WI38 (cell line): ENCODE measurements at regions not wholly inside any gene's neighbourhood (a gene's known extent, or its start where the extent isn't known, plus 50 kb on each side); places are given as distances from the start of the nearest gene placed in this dataset.

Source experiments
- H3K4me3 ChIP-seq: 2 replicates; pipeline ENCODE4 v1.5.1; 2011; ENCODE audit warnings: low read depth, mild to moderate bottlenecking, control low read depth, low read length
- CTCF ChIP-seq: IDR thresholded peaks from 2 replicates; pipeline ENCODE4 v1.5.1; 2012; ENCODE audit warnings: low read depth, mild to moderate bottlenecking, control low read depth, low read length

- H3K4me3 ChIP-seq = no peak overlapping the region
- no peak for TF ChIP-seq CTCF
Observed at GRCh38 chrX:107574711-107575110, 53.6 kb upstream of the PRPS1 start.

GRCh38 chrX:107576392-107576791 is 51.9 kb upstream of the PRPS1 start:
- H3K4me3 ChIP-seq = no peak overlapping the region
- no peak for TF ChIP-seq CTCF

GRCh38 chrX:107576841-107577240 is 51.5 kb upstream of the PRPS1 start:
- TF ChIP-seq CTCF = no peak
- H3K4me3 ChIP-seq = no peak overlapping the region

GRCh38 chrX:107577933-107578332 is 50.4 kb upstream of the PRPS1 start:
- TF ChIP-seq CTCF = no peak
- H3K4me3 ChIP-seq = no peak overlapping the region
